ENCODE measurements at regions not wholly inside any gene's neighbourhood (a gene's known extent, or its start where the extent isn't known, plus 50 kb on each side); places are given as distances from the start of the nearest gene placed in this dataset.

DNA sequence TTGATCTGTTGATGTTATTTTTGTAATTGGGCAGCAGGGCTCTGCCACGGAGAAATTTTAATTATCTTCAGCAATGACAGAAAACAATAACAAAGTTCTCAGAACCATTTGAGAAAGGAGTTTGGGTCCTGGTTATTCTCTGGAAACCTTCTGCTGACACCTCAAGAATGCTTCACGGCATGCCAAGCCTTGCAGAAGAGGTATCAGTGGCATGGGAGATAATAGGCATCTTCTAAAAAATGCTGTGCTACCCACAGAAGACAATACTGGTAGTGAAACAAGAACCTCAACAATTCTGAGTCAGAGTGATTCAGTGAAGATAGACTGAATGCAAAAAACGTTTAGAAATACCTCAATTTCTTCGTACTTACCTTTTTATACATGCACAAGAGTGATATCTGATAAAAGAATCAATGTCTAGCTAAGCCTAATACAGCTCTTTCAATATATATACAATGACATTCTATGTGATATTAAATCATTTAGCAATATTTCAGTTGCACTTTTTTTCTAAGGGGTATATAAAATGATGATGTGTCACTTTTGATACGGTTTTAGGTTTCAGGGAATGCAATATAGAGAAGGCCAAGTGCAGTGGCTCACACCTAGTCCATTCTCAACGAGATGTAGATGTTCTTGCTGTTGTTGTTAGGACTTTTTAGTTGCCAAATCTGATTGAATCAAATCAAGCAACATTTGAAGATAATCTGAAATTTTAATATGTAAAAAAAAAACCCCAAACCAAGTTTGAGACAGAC lies 110.4 kb upstream of the COL21A1 start:
- no peak overlapping the region for H3K27ac ChIP-seq (ENCODE audit: insufficient read depth, low read length)
- H3K56ac ChIP-seq (ENCODE audit: extremely low read depth, insufficient read depth, low read length), result no peak overlapping the region
- H4K20me1 ChIP-seq (ENCODE audit: insufficient read depth, low read length), result no peaks in the 10 kb centered on the region
- no TSS peak for BruUV-seq (replicated peaks)
- no peak overlapping the region for H4K5ac ChIP-seq (ENCODE audit: low read depth, low read length)
- H3K23ac ChIP-seq (ENCODE audit: low read depth, low read length), result no peak overlapping the region
- H2BK20ac ChIP-seq (ENCODE audit: low read depth, low read length), result no peak overlapping the region
- no CpG with 5 or more reads among the region's 6 CpGs for WGBS, 2 experiments (ENCODE audit: extremely low coverage in 2 of 2, insufficient read length in 1 of 2)
- H3K9me3 ChIP-seq (ENCODE audit: control insufficient read depth, insufficient read depth, low read length), result peaks cover 4% of the 10 kb centered on the region; the same call in 1 of the 2 replicates
- H3K36me3 ChIP-seq (ENCODE audit: control insufficient read depth, insufficient read depth, low read length), result no peaks in the 10 kb centered on the region
- no peak overlapping the region; the same call in 1 of the 2 replicates for H3K14ac ChIP-seq (replicated peaks; ENCODE audit: low read depth, low read length)
- H3K79me1 ChIP-seq (ENCODE audit: low read depth in 1 of 2, low read length in 2 of 2), result no peaks in the 10 kb centered on the region
- ChIA-PET POLR2A (ENCODE audit: unreplicated experiment) (no interaction called here), CTCF (no interaction called here)
- dilution Hi-C loops (cut with HindIII; ENCODE audit: low sequenced_read_pairs, unreplicated experiment), result loop anchor here (25.0 kb wide), 1 partner anchor 230 kb away; no protein-coding TSS in a partner anchor
- no peak overlapping the region for H2AK9ac ChIP-seq (replicated peaks; ENCODE audit: low read depth, low read length, poor library complexity)
- peak overlapping the region; percentile 35 to 36; a peak in 2 of 4 replicates for H4K8ac ChIP-seq (ENCODE audit: low read depth in 2 of 2, low read length in 2 of 2)
- H3K4ac ChIP-seq (ENCODE audit: low read depth, low read length), result no peak overlapping the region
- H2AK5ac ChIP-seq (ENCODE audit: low read depth, low read length), result peak overlapping the region; percentile 80; the same call in 1 of the 2 replicates
- no peak for TF ChIP-seq RFX5 (IDR thresholded peaks at IDR 0.05; ENCODE audit: low read depth, low read length)
- TF ChIP-seq MAFK (IDR thresholded peaks at IDR 0.05; ENCODE audit: low read depth, low read length), result peak; percentile 54
- no peak for TF ChIP-seq USF2 (IDR thresholded peaks at IDR 0.05; ENCODE audit: low read depth, low read length)
- H2BK120ac ChIP-seq (ENCODE audit: low read depth, low read length), result no peak overlapping the region
- no peak overlapping the region for H2AFZ ChIP-seq (replicated peaks; ENCODE audit: low read length, poor library complexity)
- H3K27me3 ChIP-seq (ENCODE audit: control insufficient read depth, insufficient read depth, low read length), result no peaks in the 10 kb centered on the region
- ATAC-seq (ENCODE audit: low read depth) (peak; percentile 33; the same call in 1 of the 2 replicates), DNase-seq (peak; percentile 57)
- H3K9ac ChIP-seq (ENCODE audit: low read depth, low read length), result no peak overlapping the region
- 0 out of 2 replicates have a peak, but pooled peaks cover 2% of the 10 kb centered on the region for H3K9me1 ChIP-seq (ENCODE audit: insufficient read depth, low read length)
- no peak overlapping the region for H3K4me3 ChIP-seq (ENCODE audit: insufficient read depth, low read depth, low read length)
- in situ Hi-C loops (cut with MboI; ENCODE audit: low sequenced_read_pairs), result loop anchor here (10.0 to 25.0 kb wide), 2 partner anchors 217 to 505 kb away; no protein-coding TSS in a partner anchor
- no peak overlapping the region for H2BK5ac ChIP-seq (ENCODE audit: low read depth, low read length, poor library complexity, severe bottlenecking)
- H2BK15ac ChIP-seq (ENCODE audit: low read depth, low read length), result no peak overlapping the region; the same call in 2 of the 3 replicates
- H3K4me1 ChIP-seq (ENCODE audit: control insufficient read depth, insufficient read depth, low read length), result peaks cover 3% of the 10 kb centered on the region
- intact Hi-C loops (cut with micrococcal nuclease), result loop anchor here (2.0 to 5.0 kb wide), 7 partner anchors 43 to 493 kb away; no protein-coding TSS in a partner anchor
- peak overlapping the region; percentile 38; the same call in 1 of the 2 replicates for H3K18ac ChIP-seq (ENCODE audit: low read depth, low read length)
- no peak overlapping the region; the same call in 1 of the 2 replicates for H4K91ac ChIP-seq (ENCODE audit: insufficient read depth, low read depth, low read length)
- no peak overlapping the region for H3K4me2 ChIP-seq (ENCODE audit: low read depth, low read length)

All from IMR-90 (cell line).